ENCODE measurements at regions not wholly inside any gene's neighbourhood (a gene's known extent, or its start where the extent isn't known, plus 50 kb on each side); places are given as distances from the start of the nearest gene placed in this dataset.

GRCh38 chr5:107223066-107223465, 447.7 kb downstream of the EFNA5 start:
- TF ChIP-seq POLR2AphosphoS5 (IDR thresholded peaks at IDR 0.05; ENCODE audit: borderline replicate concordance, low read depth, low read length), result no peak
- TF ChIP-seq EZH2 (IDR thresholded peaks at IDR 0.05), result no peak

All from SK-N-MC (cell line).